AG09309 (cell line): ENCODE measurements at regions not wholly inside any gene's neighbourhood (a gene's known extent, or its start where the extent isn't known, plus 50 kb on each side); places are given as distances from the start of the nearest gene placed in this dataset.

Experiments
- DNase-seq: peaks from one replicate; pipeline ENCODE4 v3.0.0-alpha.2; 2010; ENCODE audit warnings: low read depth
- H3K4me3 ChIP-seq: 2 replicates; pipeline ENCODE4 v1.5.1; 2011; ENCODE audit warnings: mild to moderate bottlenecking, low read depth, low read length, moderate library complexity; ENCODE audit not compliant: control insufficient read depth
- CTCF ChIP-seq: IDR thresholded peaks from 2 replicates; pipeline ENCODE4 v1.5.1; 2011; ENCODE audit warnings: mild to moderate bottlenecking, low read depth, low read length, inconsistent platforms; ENCODE audit not compliant: insufficient read depth, control insufficient read depth; ENCODE audit errors: missing control alignments

GRCh38 chr6:9983168-9983567 is 431.7 kb downstream of the TFAP2A start:
- no peak overlapping the region for H3K4me3 ChIP-seq
- TF ChIP-seq CTCF: no peak
- DNase-seq: no peak

- TF ChIP-seq CTCF: no peak
- no peak overlapping the region for H3K4me3 ChIP-seq
- no peak for DNase-seq
These were observed 432.7 kb downstream of the TFAP2A start for GRCh38 chr6:9982215-9982614.

- H3K4me3 ChIP-seq: no peak overlapping the region
- DNase-seq: no peak
- TF ChIP-seq CTCF: no peak
These were observed 434.9 kb downstream of the TFAP2A start for GRCh38 chr6:9979996-9980395.

- no peak for TF ChIP-seq CTCF
- H3K4me3 ChIP-seq: no peak overlapping the region
- no peak for DNase-seq
These were observed 436.4 kb downstream of the TFAP2A start for GRCh38 chr6:9978480-9978879.

GRCh38 chr6:9977411-9977810 is 437.5 kb downstream of the TFAP2A start:
- DNase-seq: no peak
- TF ChIP-seq CTCF: no peak
- no peak overlapping the region for H3K4me3 ChIP-seq

- H3K4me3 ChIP-seq: no peak overlapping the region
- DNase-seq: no peak
- no peak for TF ChIP-seq CTCF
These were observed 453.2 kb downstream of the TFAP2A start for GRCh38 chr6:9961646-9962045.

- TF ChIP-seq CTCF: no peak
- H3K4me3 ChIP-seq: no peak overlapping the region
- DNase-seq: no peak
These were observed 457.6 kb downstream of the TFAP2A start for GRCh38 chr6:9957215-9957759.
